Activated gamma-delta T cell (primary cell): ENCODE measurements at regions not wholly inside any gene's neighbourhood (a gene's known extent, or its start where the extent isn't known, plus 50 kb on each side); places are given as distances from the start of the nearest gene placed in this dataset.
"Not testable (repeated sequence)": the region's sequence is repeated elsewhere in the genome, so short reads cannot be mapped to it uniquely, and the experiment has no call there.

Experiments
- DNase-seq: peaks from one replicate; lab custom pipeline; 2025; lab: John Stamatoyannopoulos, UW

- DNase-seq, result no peak
Measured at GRCh38 chr1:30660241-30660640, 63.1 kb downstream of the MATN1 start.

GRCh38 chr1:30659702-30660101 is 63.7 kb downstream of the MATN1 start:
- no peak for DNase-seq

- DNase-seq, result not testable (repeated sequence)
Measured at GRCh38 chr1:30658375-30658774, 65.0 kb downstream of the MATN1 start.

GRCh38 chr1:30658014-30658336 is 65.4 kb downstream of the MATN1 start:
- DNase-seq, result no peak

GRCh38 chr1:30657131-30658013 is 66.0 kb downstream of the MATN1 start:
- no peak for DNase-seq

- DNase-seq, result no peak
Measured at GRCh38 chr1:30656171-30656940, 67.0 kb downstream of the MATN1 start.

- DNase-seq, result no peak
Measured at GRCh38 chr1:30655672-30656071, 67.7 kb downstream of the MATN1 start.

GRCh38 chr1:30654188-30654587 is 69.2 kb downstream of the MATN1 start:
- DNase-seq, result no peak

GRCh38 chr1:30652152-30652841 is 71.1 kb downstream of the MATN1 start:
- no peak for DNase-seq

GRCh38 chr1:30651395-30651794 is 72.0 kb downstream of the MATN1 start:
- DNase-seq, result not testable (repeated sequence)

GRCh38 chr1:30650968-30651320 is 72.4 kb downstream of the MATN1 start:
- DNase-seq, result no peak

GRCh38 chr1:30650038-30650967 is 73.1 kb downstream of the MATN1 start:
- DNase-seq, result no peak

- DNase-seq, result no peak
Measured at GRCh38 chr1:30649321-30649991, 73.9 kb downstream of the MATN1 start.

- no peak for DNase-seq
Measured at GRCh38 chr1:30648408-30649000, 74.9 kb downstream of the MATN1 start.

- no peak for DNase-seq
Measured at GRCh38 chr1:30645807-30646206, 77.6 kb downstream of the MATN1 start.

- no peak for DNase-seq
Measured at GRCh38 chr1:30642391-30643120, 80.8 kb downstream of the MATN1 start.

- no peak for DNase-seq
Measured at GRCh38 chr1:30641572-30642353, 81.6 kb downstream of the MATN1 start.

GRCh38 chr1:30639881-30640452 is 83.4 kb downstream of the MATN1 start:
- no peak for DNase-seq

- no peak for DNase-seq
Measured at GRCh38 chr1:30638811-30639210, 84.6 kb downstream of the MATN1 start.
